ENCODE measurements at regions not wholly inside any gene's neighbourhood (a gene's known extent, or its start where the extent isn't known, plus 50 kb on each side); places are given as distances from the start of the nearest gene placed in this dataset.
A peak's percentile ranks its signal among the peaks of the same experiment; 100 is the strongest.

- no peak overlapping the region for H3K4me2 ChIP-seq (ENCODE audit: low read length)
- ChIA-PET POLR2A (no interaction called here), RAD21 (ENCODE audit: low non-redundant PET in 1 of 2, low total read pairs in 2 of 2, uncharacterized antibody in 2 of 2, unreplicated experiment in 2 of 2) (no interaction called here), CTCF (interaction anchor here (0.7 kb wide), 1 partner anchor 774 kb away, joined by 3 read pairs; no protein-coding TSS in a partner anchor)
- no TSS peak for BruUV-seq (replicated peaks)
- no peak for ATAC-seq
- TF ChIP-seq RAD21 (IDR thresholded peaks at IDR 0.05; ENCODE audit: low read depth) = 0 out of 2 replicates have a peak, but pooled peaks have one; percentile 26
- TF ChIP-seq ATF3 (IDR thresholded peaks at IDR 0.05) = no peak
- TF ChIP-seq MAX (IDR thresholded peaks at IDR 0.05) = no peak
- no peak for TF ChIP-seq FOSL1 (IDR thresholded peaks at IDR 0.05; ENCODE audit: low read depth)
- TF ChIP-seq EGR1 (IDR thresholded peaks at IDR 0.05; ENCODE audit: low read depth) = no peak
- H3K9me2 ChIP-seq (ENCODE audit: insufficient read depth) = no peaks in the 10 kb centered on the region
- DNase-seq (ENCODE audit: low read depth, low spot score) = no peak
- H3K36me3 ChIP-seq (ENCODE audit: control insufficient read depth in 1 of 2, insufficient read depth in 2 of 2, low read length in 2 of 2) = no peaks in the 10 kb centered on the region
- H3K27ac ChIP-seq (ENCODE audit: low read depth, low read length) = no peak overlapping the region
- H3K79me2 ChIP-seq (ENCODE audit: insufficient read depth, low read length) = no peaks in the 10 kb centered on the region
- no peaks in the 10 kb centered on the region for H4K20me1 ChIP-seq (ENCODE audit: insufficient read depth)
- no peak overlapping the region for H3K4me3 ChIP-seq (replicated peaks in 1 of 2; ENCODE audit: low read depth in 1 of 2, low read length in 2 of 2)
- no peaks in the 10 kb centered on the region for H3K9me3 ChIP-seq (ENCODE audit: control insufficient read depth in 1 of 2, insufficient read depth in 1 of 2, low read depth in 1 of 2, low read length in 2 of 2)
- no peaks in the 10 kb centered on the region for H3K27me3 ChIP-seq (ENCODE audit: insufficient read depth, low read length)
- no peak overlapping the region for H3K9ac ChIP-seq (ENCODE audit: low read length)
- no peak overlapping the region for H2AFZ ChIP-seq (ENCODE audit: low read depth, low read length, poor library complexity, severe bottlenecking)
- intact Hi-C loops (cut with micrococcal nuclease) = no loop called here
- H3K4me1 ChIP-seq (ENCODE audit: control insufficient read depth in 1 of 2, insufficient read depth in 2 of 2, low read length in 2 of 2) = no peaks in the 10 kb centered on the region
Measured at GRCh38 chr4:180641495-180641894, 1601.7 kb upstream of the TENM3 start.

GRCh38 chr4:180642732-180643131 lies 1600.5 kb upstream of the TENM3 start:
- Histone ChIP-seq H3K27me3 (ENCODE audit: insufficient read depth, low read length) (no peaks in the 10 kb centered on the region), H3K4me3 (replicated peaks in 1 of 2; ENCODE audit: low read depth in 1 of 2, low read length in 2 of 2) (no peak overlapping the region), H3K36me3 (ENCODE audit: control insufficient read depth in 1 of 2, insufficient read depth in 2 of 2, low read length in 2 of 2) (no peaks in the 10 kb centered on the region), H2AFZ (ENCODE audit: low read depth, low read length, poor library complexity, severe bottlenecking) (no peak overlapping the region), H3K4me1 (ENCODE audit: control insufficient read depth in 1 of 2, insufficient read depth in 2 of 2, low read length in 2 of 2) (no peaks in the 10 kb centered on the region), H4K20me1 (ENCODE audit: insufficient read depth) (no peaks in the 10 kb centered on the region), H3K79me2 (ENCODE audit: insufficient read depth, low read length) (no peaks in the 10 kb centered on the region), H3K4me2 (ENCODE audit: low read length) (no peak overlapping the region), H3K9ac (ENCODE audit: low read length) (no peak overlapping the region), H3K9me3 (ENCODE audit: control insufficient read depth in 1 of 2, insufficient read depth in 1 of 2, low read depth in 1 of 2, low read length in 2 of 2) (no peaks in the 10 kb centered on the region), H3K27ac (ENCODE audit: low read depth, low read length) (no peak overlapping the region), H3K9me2 (ENCODE audit: insufficient read depth) (no peaks in the 10 kb centered on the region)
- ChIA-PET RAD21 (ENCODE audit: low non-redundant PET in 1 of 2, low total read pairs in 2 of 2, uncharacterized antibody in 2 of 2, unreplicated experiment in 2 of 2) (no interaction called here), POLR2A (no interaction called here), CTCF (interaction anchor here (0.9 kb wide), 1 partner anchor 23 kb away, joined by 3 read pairs; no protein-coding TSS in a partner anchor)
- no TSS peak for BruUV-seq (replicated peaks)
- ATAC-seq (no peak), DNase-seq (ENCODE audit: low read depth, low spot score) (no peak)
- intact Hi-C loops (cut with micrococcal nuclease) = no loop called here
- TF ChIP-seq EZH2phosphoT487 (IDR thresholded peaks at IDR 0.05; ENCODE audit: borderline replicate concordance) = no peak
- no peak for TF ChIP-seq ATF3 (IDR thresholded peaks at IDR 0.05)
- TF ChIP-seq ZNF274 (IDR thresholded peaks at IDR 0.05; ENCODE audit: low read depth, low read length) = no peak
- no peak for TF ChIP-seq EGR1 (IDR thresholded peaks at IDR 0.05; ENCODE audit: low read depth)
- TF ChIP-seq TCF7L2 (IDR thresholded peaks at IDR 0.05; ENCODE audit: borderline replicate concordance, extremely low read depth, insufficient read depth, insufficient read length) = no peak
- TF ChIP-seq SIN3A (IDR thresholded peaks at IDR 0.05; ENCODE audit: low read depth) = no peak
- no peak for TF ChIP-seq ELF1 (IDR thresholded peaks at IDR 0.05; ENCODE audit: borderline replicate concordance, low read depth)
- TF ChIP-seq POLR2A (IDR thresholded peaks at IDR 0.05; ENCODE audit: borderline replicate concordance, extremely low read depth, insufficient read depth, insufficient read length) = no peak
- no peak for TF ChIP-seq CTCF (IDR thresholded peaks at IDR 0.05 in 2 of 3, conservative IDR thresholded peaks at IDR 0.05 in 1 of 3; ENCODE audit: borderline replicate concordance in 1 of 3, insufficient read depth in 1 of 3, low read depth in 2 of 3, low read length in 2 of 3)
- TF ChIP-seq ZFX (IDR thresholded peaks at IDR 0.05) = no peak
- TF ChIP-seq SRF (IDR thresholded peaks at IDR 0.05; ENCODE audit: low read depth) = no peak
- TF ChIP-seq REST (IDR thresholded peaks at IDR 0.05; ENCODE audit: low read depth) = no peak
- no peak for TF ChIP-seq CBX3 (IDR thresholded peaks at IDR 0.05; ENCODE audit: low read depth)
- TF ChIP-seq FOSL1 (IDR thresholded peaks at IDR 0.05; ENCODE audit: low read depth) = no peak

Measured in HCT116 (cell line).